Endothelial cell of umbilical vein (primary cell): ENCODE measurements at regions not wholly inside any gene's neighbourhood (a gene's known extent, or its start where the extent isn't known, plus 50 kb on each side); places are given as distances from the start of the nearest gene placed in this dataset.

Source experiments
- BruUV-seq: library from RNA; stranded (reverse); fragments of 400-500 nt; replicated peaks from 2 replicates; lab custom pipeline; 2021; lab: Mats Ljungman, UMichigan
- CTCF ChIA-PET: fragments of 300-600, 350-600 bp; sonication (Branson Sonifier 250); formaldehyde crosslinking; loops from one replicate; lab custom pipeline; 2021; ENCODE audit warnings: antibody characterized with exemption, inconsistent platforms; lab: Charles Lee
- POLR2A ChIA-PET: fragments of 300-600, 350-600 bp; sonication (Branson Sonifier 250); formaldehyde crosslinking; loops from one replicate; lab custom pipeline; 2021; ENCODE audit warnings: antibody characterized with exemption, inconsistent platforms; lab: Charles Lee
- DNase-seq: peaks from one replicate; pipeline ENCODE4 v3.0.0-alpha.2; 2011; ENCODE audit warnings: low read depth, low spot score
- FAIRE-seq: peaks from 2 replicates; lab custom pipeline; 2011; peaks lifted over from hg19 to GRCh38; lab: Jason Lieb, UNC
- H2AFZ ChIP-seq: 2 replicates; pipeline ENCODE4 v1.6.0; 2012; ENCODE audit warnings: low read depth, low read length, control low read depth, inconsistent platforms
- H3K27ac ChIP-seq: 2 replicates; pipeline ENCODE4 v1.5.1; 2011; ENCODE audit warnings: low read depth, mild to moderate bottlenecking, control low read depth, low read length, moderate library complexity; ENCODE audit not compliant: insufficient read depth
- H3K27me3 ChIP-seq, 2 experiments: 2 replicates each; pipeline versions ENCODE4 v1.6.0 to v1.6.1; 2011; ENCODE audit warnings: low read length in 2 of 2, mixed read lengths in 1 of 2; ENCODE audit not compliant: control insufficient read depth in 2 of 2, insufficient read depth in 2 of 2
- H3K36me3 ChIP-seq, 2 experiments: 2 replicates in 1 of 2; 3 replicates in 1 of 2; pipeline ENCODE4 v1.5.1; 2011; ENCODE audit warnings: low read length in 2 of 2, mild to moderate bottlenecking in 1 of 2, moderate library complexity in 1 of 2; ENCODE audit not compliant: control insufficient read depth in 2 of 2, insufficient read depth in 2 of 2; ENCODE audit errors: extremely low read depth in 1 of 2
- H3K4me1 ChIP-seq: 3 replicates; pipeline ENCODE4 v1.5.1; 2011; ENCODE audit warnings: mild to moderate bottlenecking, low read length; ENCODE audit not compliant: control insufficient read depth, insufficient read depth; ENCODE audit errors: extremely low read depth
- H3K4me2 ChIP-seq: 2 replicates; pipeline ENCODE4 v1.6.1; 2011; ENCODE audit warnings: low read length, control low read depth, mixed read lengths; ENCODE audit not compliant: insufficient read depth
- H3K4me3 ChIP-seq, 3 experiments: fragments of 200-600 bp in 1 of 3; sonication (generic), shearing (Covaris generic) in 1 of 3; replicated peaks in 1 of 3; 2 replicates each; pipeline ENCODE4 v1.5.1; 2011 to 2016; ENCODE audit warnings: control low read depth in 3 of 3, low read length in 3 of 3, mild to moderate bottlenecking in 2 of 3, inconsistent platforms in 1 of 3, low read depth in 1 of 3, moderate library complexity in 1 of 3; ENCODE audit not compliant: insufficient read depth in 1 of 3
- H3K79me2 ChIP-seq: 2 replicates; pipeline ENCODE4 v1.6.0; 2012; ENCODE audit warnings: low read length, inconsistent platforms; ENCODE audit not compliant: control insufficient read depth, insufficient read depth
- H3K9ac ChIP-seq: replicated peaks from 2 replicates; pipeline ENCODE3; 2011; ENCODE audit warnings: low read length, control low read depth; ENCODE audit not compliant: insufficient read depth; ENCODE audit errors: extremely low read depth
- H3K9me1 ChIP-seq: replicated peaks from 3 replicates; pipeline ENCODE4 v1.6.0; 2011; ENCODE audit warnings: mild to moderate bottlenecking, low read length; ENCODE audit not compliant: control insufficient read depth, insufficient read depth; ENCODE audit errors: extremely low read depth
- H3K9me3 ChIP-seq: replicated peaks from 2 replicates; pipeline ENCODE4 v1.5.1; 2012; ENCODE audit warnings: low read length, inconsistent platforms; ENCODE audit not compliant: control insufficient read depth, insufficient read depth
- H4K20me1 ChIP-seq: replicated peaks from 2 replicates; pipeline ENCODE3; 2011; ENCODE audit warnings: mild to moderate bottlenecking, low read length; ENCODE audit not compliant: control insufficient read depth, insufficient read depth; ENCODE audit errors: extremely low read depth
- CTCF ChIP-seq, 2 donors: IDR thresholded peaks; 1 replicate in 1 of 2; 2 replicates in 1 of 2; pipeline ENCODE4 v1.5.1; 2011; ENCODE audit warnings: low read length in 2 of 2, mild to moderate bottlenecking in 2 of 2, moderate library complexity in 2 of 2, control low read depth in 1 of 2, inconsistent platforms in 1 of 2, low read depth in 1 of 2; ENCODE audit not compliant: insufficient read depth in 1 of 2; ENCODE audit errors: extremely low read depth in 1 of 2
- EZH2 ChIP-seq: IDR thresholded peaks from 2 replicates; pipeline ENCODE4 v1.6.1; 2012; ENCODE audit warnings: borderline replicate concordance, low read depth, mild to moderate bottlenecking, moderate library complexity, low read length, inconsistent platforms; ENCODE audit not compliant: severe bottlenecking
- FOS ChIP-seq: IDR thresholded peaks from 2 replicates; pipeline ENCODE4 v1.6.1; 2011; ENCODE audit warnings: mild to moderate bottlenecking, low read length, moderate library complexity, borderline replicate concordance; ENCODE audit not compliant: insufficient read depth
- GATA2 ChIP-seq: IDR thresholded peaks from 2 replicates; pipeline ENCODE4 v1.7.0; 2011; ENCODE audit warnings: low read depth, mild to moderate bottlenecking, moderate library complexity, mixed read lengths, low read length; ENCODE audit not compliant: insufficient read length, insufficient read depth
- JUN ChIP-seq: IDR thresholded peaks from 2 replicates; pipeline ENCODE4 v1.6.1; 2011; ENCODE audit warnings: borderline replicate concordance, low read depth; ENCODE audit not compliant: insufficient read length, insufficient read depth
- MAX ChIP-seq: IDR thresholded peaks from 2 replicates; pipeline ENCODE4 v1.6.1; 2011; ENCODE audit not compliant: insufficient read depth, insufficient read length
- MYC ChIP-seq: IDR thresholded peaks from one replicate; pipeline ENCODE4 v1.6.1; 2011; ENCODE audit warnings: mild to moderate bottlenecking, low read depth, low read length
- POLR2A ChIP-seq: IDR thresholded peaks from 2 replicates; pipeline ENCODE4 v1.6.1; 2012; ENCODE audit warnings: low read depth, mild to moderate bottlenecking, control low read depth, low read length
- POLR2AphosphoS5 ChIP-seq: IDR thresholded peaks from 2 replicates; pipeline ENCODE4 v1.6.1; 2012; ENCODE audit warnings: low read depth, mild to moderate bottlenecking, control low read depth, low read length, moderate library complexity; ENCODE audit not compliant: insufficient read depth
- dilution Hi-C: fragments of 300-500 bp; cut with MboI; formaldehyde crosslinking; loops from one replicate; pipeline ENCODE4 v1.15.0; 2019; ENCODE audit warnings: low sequenced_read_pairs; ENCODE audit not compliant: extremely low pct_ligation_motif_present
- intact Hi-C: fragments of 100-400 bp; cut with micrococcal nuclease; formaldehyde crosslinking; loops from one replicate; pipeline ENCODE4 v1.10.0; 2022

- Histone ChIP-seq H4K20me1 (no peaks in the 10 kb centered on the region), H3K9ac (no peak overlapping the region), H3K9me3 (no peaks in the 10 kb centered on the region), H3K36me3 (no peaks in the 10 kb centered on the region), H3K4me2 (no peak overlapping the region), H2AFZ (no peak overlapping the region), H3K27ac (no peak overlapping the region), H3K79me2 (no peaks in the 10 kb centered on the region), H3K27me3 (no peaks in the 10 kb centered on the region), H3K9me1 (no peaks in the 10 kb centered on the region), H3K4me3 (no peak overlapping the region), H3K4me1 (no peaks in the 10 kb centered on the region)
- intact Hi-C loops (no loop called here), dilution Hi-C loops (no loop called here)
- TF ChIP-seq MYC (no peak), JUN (no peak), POLR2A (no peak), FOS (no peak), POLR2AphosphoS5 (no peak), GATA2 (no peak), MAX (no peak), EZH2 (no peak), CTCF (IDR thresholded peaks at IDR 0.05; ENCODE audit: extremely low read depth in 1 of 2, insufficient read depth in 1 of 2, low read depth in 1 of 2, low read length in 2 of 2) (no peak)
- no TSS peak for BruUV-seq
- ChIA-PET CTCF (no interaction called here), POLR2A (no interaction called here)
- DNase-seq = no peak
- FAIRE-seq = no peak
These were observed 90.6 kb downstream of the SLC4A3 start for GRCh38 chr2:219718066-219718465.
